Activated naive CD4-positive, alpha-beta T cell treated with anti-CD3 and anti-CD28 coated beads, Interleukin-2, amount 10 ng/mL, durations not matched to agents 7 days and 5 days (primary cell): ENCODE measurements at regions not wholly inside any gene's neighbourhood (a gene's known extent, or its start where the extent isn't known, plus 50 kb on each side); places are given as distances from the start of the nearest gene placed in this dataset.
"Not testable (repeated sequence)": the region's sequence is repeated elsewhere in the genome, so short reads cannot be mapped to it uniquely, and the experiment has no call there.

Experiments
- CTCF ChIA-PET: fragments of 350-600 bp; sonication (Branson Sonifier 250); formaldehyde crosslinking; loops from one replicate; lab custom pipeline; 2021; ENCODE audit warnings: antibody characterized with exemption; lab: Charles Lee
- DNase-seq: peaks from one replicate; pipeline ENCODE4 v3.0.0-alpha.2; 2020
- H3K27ac Mint-ChIP-seq: one replicate; pipeline ENCODE4 v1.8.0; 2021; ENCODE audit warnings: mild to moderate bottlenecking, moderate library complexity, mixed read lengths
- H3K27me3 Mint-ChIP-seq: one replicate; pipeline ENCODE4 v1.8.0; 2021; ENCODE audit warnings: mild to moderate bottlenecking, mixed read lengths
- H3K36me3 Mint-ChIP-seq: one replicate; pipeline ENCODE4 v1.8.0; 2021; ENCODE audit warnings: mixed read lengths
- H3K4me1 Mint-ChIP-seq: one replicate; pipeline ENCODE4 v1.8.0; 2021; ENCODE audit warnings: mixed read lengths
- H3K4me3 Mint-ChIP-seq: one replicate; pipeline ENCODE4 v1.8.0; 2021; ENCODE audit warnings: mild to moderate bottlenecking, moderate library complexity, mixed read lengths
- H3K9me3 Mint-ChIP-seq: one replicate; pipeline ENCODE4 v1.8.0; 2021; ENCODE audit warnings: mixed read lengths

DNA sequence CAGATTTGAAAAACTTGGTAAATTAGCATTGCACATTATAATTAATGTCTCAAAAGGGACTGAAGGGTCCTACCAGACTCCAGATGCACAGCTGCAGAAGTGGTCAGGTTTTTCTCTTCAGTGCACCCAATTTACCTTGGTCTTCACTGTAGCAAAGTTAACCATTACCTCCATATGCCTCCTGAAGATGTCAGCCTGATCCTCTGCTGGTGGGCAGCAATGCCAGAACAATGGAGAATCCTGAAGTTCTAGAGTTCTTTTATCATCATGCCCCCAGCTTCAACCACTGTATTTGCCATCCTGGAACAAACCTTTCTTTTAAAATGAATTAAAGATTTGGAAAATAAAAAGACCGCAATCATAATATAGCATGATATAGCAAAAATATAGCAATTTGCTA lies 1774.8 kb upstream of the CELF4 start:
- Mint-ChIP-seq H3K9me3 (peaks cover 9% of the 10 kb centered on the region), H3K27ac (no peak overlapping the region), H3K27me3 (no peaks in the 10 kb centered on the region), H3K36me3 (no peaks in the 10 kb centered on the region), H3K4me1 (no peaks in the 10 kb centered on the region), H3K4me3 (no peak overlapping the region)
- no peak for DNase-seq
- CTCF ChIA-PET = no interaction called here

DNA sequence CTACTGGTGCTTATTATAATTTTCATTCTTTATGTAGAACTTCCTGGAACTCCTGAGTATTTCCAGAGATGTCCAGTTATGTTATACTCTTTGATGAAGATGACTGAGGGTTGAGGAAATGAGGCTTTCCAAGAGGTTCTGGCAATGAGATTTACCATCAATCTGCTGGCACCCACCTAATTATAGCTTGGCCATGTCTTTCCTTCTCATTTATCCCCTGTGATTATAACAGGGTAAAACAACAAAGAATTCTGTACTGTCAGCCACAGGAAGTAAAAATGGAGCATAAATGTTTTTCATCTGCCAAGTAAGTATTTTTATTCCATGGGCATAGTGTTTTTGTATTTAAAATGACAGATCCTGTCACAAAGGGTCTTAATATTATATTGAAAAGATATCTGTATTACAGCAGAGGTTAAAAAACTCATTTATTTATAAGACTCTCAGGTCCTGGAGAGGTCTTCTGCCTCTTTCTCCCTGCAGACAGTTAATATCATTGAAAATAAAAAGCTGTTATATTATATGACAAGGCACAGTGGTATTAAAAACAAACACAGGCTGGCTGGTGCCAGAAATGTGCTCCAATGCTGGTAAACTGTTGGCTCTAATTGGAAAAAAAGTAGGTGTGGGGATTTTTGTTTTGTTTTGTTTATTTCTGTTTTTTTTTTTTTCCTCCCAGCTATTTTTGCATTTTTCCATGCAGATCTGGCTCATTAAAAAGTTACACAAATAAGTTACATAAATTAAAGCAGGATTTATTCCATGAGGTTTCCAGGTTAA lies 1764.1 kb upstream of the CELF4 start:
- H3K4me3 Mint-ChIP-seq = no peak overlapping the region
- H3K9me3 Mint-ChIP-seq = peaks cover 4% of the 10 kb centered on the region
- no peaks in the 10 kb centered on the region for H3K4me1 Mint-ChIP-seq
- no peak for DNase-seq
- no peaks in the 10 kb centered on the region for H3K27me3 Mint-ChIP-seq
- no peaks in the 10 kb centered on the region for H3K36me3 Mint-ChIP-seq
- H3K27ac Mint-ChIP-seq = no peak overlapping the region
- CTCF ChIA-PET = no interaction called here

DNA sequence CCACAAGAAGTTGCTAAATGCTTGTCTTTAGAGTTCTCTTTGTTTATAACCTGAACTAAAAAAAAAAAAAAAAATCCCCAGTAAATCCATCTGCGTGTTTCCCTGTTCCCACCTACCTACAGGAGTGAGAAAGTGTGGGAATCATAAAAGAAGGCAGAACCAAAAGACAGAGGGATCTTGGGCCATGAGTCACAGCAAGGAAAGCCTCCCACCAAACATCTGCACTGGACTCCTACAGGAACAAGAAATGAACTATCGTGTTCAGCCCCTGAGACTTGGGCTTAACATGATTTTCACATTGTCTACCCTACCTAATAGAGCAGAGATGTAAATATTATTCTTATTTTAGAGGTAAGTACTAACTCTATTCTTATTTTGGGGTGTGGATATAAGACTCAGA lies 1761.2 kb upstream of the CELF4 start:
- DNase-seq = no peak
- CTCF ChIA-PET = no interaction called here
- Mint-ChIP-seq H3K4me1 (no peaks in the 10 kb centered on the region), H3K27ac (no peak overlapping the region), H3K36me3 (no peaks in the 10 kb centered on the region), H3K4me3 (no peak overlapping the region), H3K27me3 (no peaks in the 10 kb centered on the region), H3K9me3 (no peaks in the 10 kb centered on the region)

GRCh38 chr18:39325973-39326372 lies 1760.4 kb upstream of the CELF4 start:
- no peaks in the 10 kb centered on the region for H3K9me3 Mint-ChIP-seq
- DNase-seq = no peak
- no peaks in the 10 kb centered on the region for H3K36me3 Mint-ChIP-seq
- no peak overlapping the region for H3K4me3 Mint-ChIP-seq
- H3K27ac Mint-ChIP-seq = no peak overlapping the region
- no peaks in the 10 kb centered on the region for H3K27me3 Mint-ChIP-seq
- no peaks in the 10 kb centered on the region for H3K4me1 Mint-ChIP-seq
- CTCF ChIA-PET = no interaction called here

DNA sequence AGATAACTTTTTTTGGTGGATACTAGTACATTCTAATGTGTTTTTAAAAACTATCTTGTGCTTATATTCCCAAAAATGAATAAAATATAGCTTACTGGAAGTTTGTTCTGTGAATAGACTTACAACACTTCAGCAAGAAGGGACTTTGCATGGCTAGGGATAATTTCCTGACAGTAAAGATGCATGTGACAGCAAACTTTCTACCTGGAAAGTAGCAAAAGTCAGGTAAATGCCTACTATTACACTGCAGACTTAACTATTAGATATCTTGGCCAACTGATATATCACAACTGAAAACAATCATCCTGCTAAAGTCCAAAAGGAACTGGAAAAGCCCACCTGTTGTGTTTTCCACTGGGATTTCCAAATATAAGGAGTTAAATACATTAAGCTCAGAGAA lies 1753.5 kb upstream of the CELF4 start:
- H3K4me1 Mint-ChIP-seq = no peaks in the 10 kb centered on the region
- DNase-seq = no peak
- H3K4me3 Mint-ChIP-seq = no peak overlapping the region
- H3K36me3 Mint-ChIP-seq = no peaks in the 10 kb centered on the region
- H3K9me3 Mint-ChIP-seq = no peaks in the 10 kb centered on the region
- CTCF ChIA-PET = no interaction called here
- no peaks in the 10 kb centered on the region for H3K27me3 Mint-ChIP-seq
- H3K27ac Mint-ChIP-seq = no peak overlapping the region

DNA sequence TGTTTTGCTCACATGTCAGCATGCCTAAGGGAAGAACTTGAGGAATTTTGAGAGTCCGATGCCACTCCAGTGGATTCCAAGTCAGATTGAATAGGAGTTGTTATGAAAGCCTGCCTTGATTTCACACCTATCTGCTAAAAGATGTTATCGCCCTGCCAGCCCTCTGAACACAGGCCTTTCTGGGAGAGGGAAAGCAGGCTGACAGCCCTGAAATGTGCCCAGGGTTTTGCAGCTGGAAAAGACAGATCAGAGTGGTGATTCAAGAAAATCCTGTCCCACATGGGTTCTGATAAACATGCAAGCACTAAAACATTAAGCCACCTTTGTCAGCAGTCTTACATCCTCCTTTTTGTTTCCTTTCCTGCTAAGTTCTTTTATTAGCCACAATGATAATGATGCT lies 1752.9 kb upstream of the CELF4 start:
- Mint-ChIP-seq H3K9me3 (no peaks in the 10 kb centered on the region), H3K4me1 (no peaks in the 10 kb centered on the region), H3K27ac (no peak overlapping the region), H3K36me3 (no peaks in the 10 kb centered on the region), H3K27me3 (no peaks in the 10 kb centered on the region), H3K4me3 (no peak overlapping the region)
- DNase-seq = no peak
- CTCF ChIA-PET = no interaction called here

DNA sequence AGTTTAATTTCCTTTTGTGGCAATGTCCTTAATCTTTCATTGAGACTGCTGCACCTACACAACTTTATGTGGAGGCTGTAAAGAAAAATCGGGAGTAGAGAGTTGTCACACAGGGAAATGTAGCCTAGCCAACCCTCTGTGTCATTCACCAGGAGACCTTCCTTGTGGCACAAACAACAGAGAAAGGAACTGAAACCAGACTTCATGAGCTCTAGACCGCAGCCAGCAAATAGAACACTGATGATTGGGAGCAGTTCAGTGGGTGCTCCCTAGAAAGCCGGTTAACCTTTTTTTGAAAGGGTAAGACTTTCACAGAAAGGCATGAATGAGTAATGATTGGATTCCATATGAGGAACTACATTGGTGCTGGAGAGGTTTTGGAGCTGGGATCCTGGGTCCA lies 1752.4 kb upstream of the CELF4 start:
- no peaks in the 10 kb centered on the region for H3K27me3 Mint-ChIP-seq

DNA sequence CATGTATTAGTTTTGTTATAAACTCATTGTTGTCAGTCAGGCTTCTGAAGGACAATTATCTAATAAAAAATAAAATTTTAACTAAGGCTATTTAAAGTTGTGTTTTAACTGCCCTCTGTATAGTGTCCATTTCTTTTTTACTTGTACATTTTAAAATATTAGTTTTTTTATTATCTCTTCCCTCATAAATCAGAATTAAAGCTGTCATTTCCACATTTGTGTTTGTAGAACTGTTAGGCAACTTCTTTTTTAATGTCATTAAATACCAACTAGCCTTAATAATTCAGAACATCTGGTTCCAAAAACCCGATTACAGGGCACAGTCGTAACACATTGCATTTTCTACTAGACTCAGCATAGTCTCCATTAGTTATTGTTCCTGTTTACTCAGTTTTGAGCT lies 1749.0 kb upstream of the CELF4 start:
- peaks cover 9% of the 10 kb centered on the region for H3K9me3 Mint-ChIP-seq
- H3K27me3 Mint-ChIP-seq = no peaks in the 10 kb centered on the region
- no peaks in the 10 kb centered on the region for H3K4me1 Mint-ChIP-seq
- no peak overlapping the region for H3K4me3 Mint-ChIP-seq
- H3K36me3 Mint-ChIP-seq = no peaks in the 10 kb centered on the region
- no peak overlapping the region for H3K27ac Mint-ChIP-seq
- CTCF ChIA-PET = no interaction called here
- no peak for DNase-seq

More for the DNA sequence above, 1752.4 kb upstream of the CELF4 start:
- Mint-ChIP-seq H3K4me3 (no peak overlapping the region), H3K36me3 (no peaks in the 10 kb centered on the region), H3K4me1 (no peaks in the 10 kb centered on the region), H3K27ac (no peak overlapping the region), H3K9me3 (no peaks in the 10 kb centered on the region)
- no peak for DNase-seq
- CTCF ChIA-PET = no interaction called here

- DNase-seq = no peak
- Mint-ChIP-seq H3K9me3 (peaks cover 11% of the 10 kb centered on the region), H3K4me1 (no peaks in the 10 kb centered on the region), H3K27ac (no peak overlapping the region), H3K27me3 (no peaks in the 10 kb centered on the region), H3K4me3 (no peak overlapping the region), H3K36me3 (no peaks in the 10 kb centered on the region)
- CTCF ChIA-PET = no interaction called here
Observed at GRCh38 chr18:39313992-39314391, 1748.4 kb upstream of the CELF4 start.

- no peaks in the 10 kb centered on the region for H3K36me3 Mint-ChIP-seq
- no peaks in the 10 kb centered on the region for H3K4me1 Mint-ChIP-seq
- H3K9me3 Mint-ChIP-seq = peaks cover 17% of the 10 kb centered on the region
- CTCF ChIA-PET = no interaction called here
- H3K4me3 Mint-ChIP-seq = no peak overlapping the region
- H3K27ac Mint-ChIP-seq = no peak overlapping the region
- no peak for DNase-seq
- H3K27me3 Mint-ChIP-seq = no peaks in the 10 kb centered on the region
Observed at GRCh38 chr18:39311111-39311712, 1745.6 kb upstream of the CELF4 start.

DNA sequence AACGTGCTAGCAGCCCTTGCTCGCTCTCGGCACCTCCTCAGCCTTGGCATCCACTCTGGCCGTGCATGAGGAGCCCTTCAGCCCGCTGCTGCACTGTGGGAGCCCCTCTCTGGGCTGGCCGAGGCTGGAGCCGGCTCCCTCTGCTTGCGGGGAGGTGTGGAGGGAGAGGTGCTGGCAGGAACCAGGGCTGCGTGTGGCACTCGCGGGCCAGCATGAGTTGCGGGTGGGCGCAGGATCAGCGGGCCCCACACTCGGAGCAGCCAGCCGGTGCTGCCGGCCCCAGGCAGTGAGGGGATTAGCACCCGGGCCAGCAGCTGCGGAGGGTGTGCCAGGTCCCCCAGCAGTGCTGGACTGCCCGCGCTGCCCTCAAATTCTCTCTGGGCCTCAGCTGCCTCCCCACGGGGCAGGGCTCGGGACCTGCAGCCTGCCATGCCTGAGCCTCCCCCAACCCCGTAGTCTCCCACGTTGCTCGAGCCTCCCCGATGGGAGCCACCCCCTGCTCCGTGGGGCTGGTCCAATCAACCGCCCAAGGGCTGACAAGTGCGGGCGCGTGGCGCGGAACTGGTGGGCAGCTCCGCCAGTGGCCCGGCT lies 1743.4 kb upstream of the CELF4 start:
- DNase-seq, H3K27ac Mint-ChIP-seq, H3K27me3 Mint-ChIP-seq, H3K4me1 Mint-ChIP-seq, H3K36me3 Mint-ChIP-seq, CTCF ChIA-PET, H3K4me3 Mint-ChIP-seq: not testable (repeated sequence)
- H3K9me3 Mint-ChIP-seq = peaks cover 17% of the 10 kb centered on the region

DNA sequence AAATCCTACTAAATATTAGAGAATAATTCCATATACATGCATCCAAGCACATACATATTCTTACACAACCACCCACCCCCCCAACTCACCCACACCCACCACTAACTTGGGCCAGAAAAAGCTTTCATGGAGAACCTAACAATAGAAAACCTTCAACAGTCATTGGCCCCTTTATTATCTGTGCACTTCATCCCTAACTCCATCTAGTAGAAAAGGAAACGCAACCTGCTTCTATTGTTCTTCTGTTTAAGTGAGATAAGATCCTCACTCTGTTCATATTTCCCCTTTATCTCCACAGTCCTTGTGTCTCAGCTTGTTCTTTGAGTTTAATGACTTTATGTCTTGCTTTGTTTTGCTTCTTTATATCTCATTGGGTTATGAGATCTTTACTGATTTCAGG lies 1740.2 kb upstream of the CELF4 start:
- no peaks in the 10 kb centered on the region for H3K36me3 Mint-ChIP-seq
- no peaks in the 10 kb centered on the region for H3K4me1 Mint-ChIP-seq
- no peak overlapping the region for H3K4me3 Mint-ChIP-seq
- no peaks in the 10 kb centered on the region for H3K27me3 Mint-ChIP-seq
- H3K27ac Mint-ChIP-seq = no peak overlapping the region
- no peak for DNase-seq
- CTCF ChIA-PET = no interaction called here
- peaks cover 12% of the 10 kb centered on the region for H3K9me3 Mint-ChIP-seq

DNA sequence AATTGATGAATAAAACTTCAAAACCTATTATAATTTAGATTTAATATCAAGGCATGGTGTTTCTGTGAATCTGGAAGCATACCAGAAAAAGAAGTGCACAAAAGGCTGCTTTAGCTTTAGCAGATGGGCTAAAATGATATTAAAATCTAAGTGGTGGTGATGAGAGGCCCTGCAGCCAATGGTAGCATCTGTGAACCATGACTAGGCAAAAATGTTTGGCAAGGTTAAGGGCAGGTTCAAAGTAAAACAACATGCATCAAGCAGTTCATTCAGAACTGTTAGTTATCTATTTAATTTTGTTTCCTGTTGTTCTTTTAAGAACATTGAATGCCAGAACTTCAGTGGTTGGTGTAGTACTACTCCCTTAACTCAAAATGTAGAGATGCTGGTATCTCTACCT lies 1736.9 kb upstream of the CELF4 start:
- DNase-seq = no peak
- H3K9me3 Mint-ChIP-seq = peaks cover under 1% of the 10 kb centered on the region
- H3K4me1 Mint-ChIP-seq = no peaks in the 10 kb centered on the region
- H3K36me3 Mint-ChIP-seq = no peaks in the 10 kb centered on the region
- no peak overlapping the region for H3K27ac Mint-ChIP-seq
- CTCF ChIA-PET = no interaction called here
- no peak overlapping the region for H3K4me3 Mint-ChIP-seq
- H3K27me3 Mint-ChIP-seq = no peaks in the 10 kb centered on the region

DNA sequence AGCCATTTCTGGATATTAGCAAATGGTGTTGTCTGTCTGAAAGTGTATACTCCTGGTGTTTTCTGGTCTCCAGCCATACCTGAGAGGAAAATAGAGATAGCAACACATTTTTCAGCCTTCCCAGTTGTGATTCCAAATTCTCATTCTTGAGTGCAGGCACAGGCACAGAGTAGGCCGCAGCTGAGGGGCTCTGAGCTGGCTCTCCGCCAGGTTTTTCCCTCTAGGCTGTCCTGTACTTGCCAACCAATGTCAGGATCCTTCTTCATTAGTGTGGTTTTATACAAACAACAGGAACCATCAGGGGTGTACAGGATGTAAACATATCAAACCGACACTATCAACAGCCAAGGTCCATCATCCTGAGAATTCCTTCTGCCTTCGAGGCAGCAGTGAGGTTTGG lies 1733.6 kb upstream of the CELF4 start:
- Mint-ChIP-seq H3K27ac (no peak overlapping the region), H3K27me3 (no peaks in the 10 kb centered on the region), H3K9me3 (peaks cover 3% of the 10 kb centered on the region), H3K36me3 (no peaks in the 10 kb centered on the region), H3K4me3 (no peak overlapping the region), H3K4me1 (no peaks in the 10 kb centered on the region)
- no peak for DNase-seq
- CTCF ChIA-PET = no interaction called here

DNA sequence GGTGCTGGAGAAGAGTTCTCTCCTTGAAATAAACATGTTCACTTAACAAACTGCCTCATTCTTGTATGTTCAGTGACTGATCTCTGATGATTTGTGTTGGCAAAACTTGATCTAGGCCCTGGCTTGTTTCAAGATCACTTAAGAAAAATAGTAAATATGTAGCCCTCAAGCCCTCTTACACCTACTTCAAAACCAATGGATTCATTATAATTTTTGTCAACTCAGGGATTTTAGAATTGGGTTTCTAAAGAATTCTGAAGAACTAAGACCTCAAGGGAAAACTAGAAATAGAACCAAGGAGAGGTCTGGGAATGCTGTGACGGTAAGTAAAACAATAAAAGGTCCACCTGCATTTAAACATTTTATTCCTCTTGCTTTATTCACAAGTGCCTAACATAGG lies 1731.6 kb upstream of the CELF4 start:
- H3K4me1 Mint-ChIP-seq = no peaks in the 10 kb centered on the region
- H3K27me3 Mint-ChIP-seq = no peaks in the 10 kb centered on the region
- H3K9me3 Mint-ChIP-seq = peaks cover 3% of the 10 kb centered on the region
- H3K36me3 Mint-ChIP-seq = no peaks in the 10 kb centered on the region
- no peak overlapping the region for H3K4me3 Mint-ChIP-seq
- CTCF ChIA-PET = no interaction called here
- no peak for DNase-seq
- H3K27ac Mint-ChIP-seq = no peak overlapping the region
